HUES48 (cell line): ENCODE measurements at regions not wholly inside any gene's neighbourhood (a gene's known extent, or its start where the extent isn't known, plus 50 kb on each side); places are given as distances from the start of the nearest gene placed in this dataset.
"Not testable (repeated sequence)": the region's sequence is repeated elsewhere in the genome, so short reads cannot be mapped to it uniquely, and the experiment has no call there.

Experiments
- H3K27ac ChIP-seq: one replicate; pipeline ENCODE4 v1.7.0; 2013; ENCODE audit warnings: low read depth, low read length, inconsistent platforms
- H3K27me3 ChIP-seq: 2 replicates; pipeline ENCODE4 v1.6.1; 2013; ENCODE audit warnings: mild to moderate bottlenecking, low read length; ENCODE audit not compliant: control insufficient read depth, insufficient read depth
- H3K36me3 ChIP-seq: 2 replicates; pipeline ENCODE4 v1.6.1; 2013; ENCODE audit warnings: low read length; ENCODE audit not compliant: control insufficient read depth, insufficient read depth
- H3K4me1 ChIP-seq: 2 replicates; pipeline ENCODE4 v1.6.1; 2013; ENCODE audit warnings: mild to moderate bottlenecking, low read length; ENCODE audit not compliant: control insufficient read depth, insufficient read depth
- H3K4me3 ChIP-seq: 2 replicates; pipeline ENCODE4 v1.5.1; 2013; ENCODE audit warnings: mild to moderate bottlenecking, low read depth, low read length
- H3K9ac ChIP-seq: 2 replicates; pipeline ENCODE4 v1.6.1; 2013; ENCODE audit warnings: mild to moderate bottlenecking, low read depth, low read length, moderate library complexity
- H3K9me3 ChIP-seq: 2 replicates; pipeline ENCODE4 v1.6.1; 2013; ENCODE audit warnings: low read length; ENCODE audit not compliant: control insufficient read depth, insufficient read depth

- no peaks in the 10 kb centered on the region for H3K4me1 ChIP-seq
- no peaks in the 10 kb centered on the region for H3K36me3 ChIP-seq
- H3K9me3 ChIP-seq: no peaks in the 10 kb centered on the region; the same call in 1 of the 2 replicates
- H3K9ac ChIP-seq: no peak overlapping the region
- H3K4me3 ChIP-seq: no peak overlapping the region
- no peak overlapping the region for H3K27ac ChIP-seq
- H3K27me3 ChIP-seq: peaks cover 27% of the 10 kb centered on the region
Observed at GRCh38 chr17:77527409-77527808, 386.6 kb downstream of the SEC14L1 start.

DNA sequence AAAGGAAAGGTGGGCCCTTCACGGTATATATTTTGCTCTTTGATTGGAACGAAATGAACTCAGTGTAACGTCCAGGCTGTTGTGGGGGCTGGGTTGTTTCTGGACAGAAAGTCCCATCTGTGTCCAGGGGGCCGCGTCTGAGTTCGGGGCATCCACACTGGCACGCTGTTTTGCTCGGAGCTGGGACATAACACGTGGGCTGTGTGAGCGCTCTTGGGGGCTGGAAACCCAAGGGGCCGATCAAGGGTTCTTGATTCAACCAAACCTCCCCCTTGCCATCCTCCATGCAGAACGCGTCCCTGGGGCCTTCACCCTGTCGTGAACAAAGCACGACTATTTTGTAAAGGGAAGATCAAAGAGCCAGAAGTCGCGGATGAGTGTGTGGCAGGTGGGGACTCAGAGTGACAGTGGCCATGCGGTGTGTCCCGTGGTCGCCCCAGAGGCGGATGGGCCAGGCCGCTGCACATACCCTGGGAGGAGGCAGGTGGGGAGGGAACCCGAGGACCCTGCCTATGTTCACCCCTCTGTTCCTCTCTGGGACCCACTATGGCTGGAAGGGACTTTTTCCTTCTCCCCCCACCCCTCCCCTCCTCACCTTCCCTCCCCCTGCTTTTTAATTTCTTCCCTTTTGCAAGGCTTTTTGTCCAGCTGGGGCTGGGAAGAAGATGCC lies 387.2 kb downstream of the SEC14L1 start:
- Histone ChIP-seq H3K36me3 (no peaks in the 10 kb centered on the region), H3K4me3 (peak overlapping the region; percentile 60), H3K9ac (no peak overlapping the region), H3K4me1 (no peaks in the 10 kb centered on the region), H3K9me3 (no peaks in the 10 kb centered on the region; the same call in 1 of the 2 replicates), H3K27me3 (peaks cover 27% of the 10 kb centered on the region), H3K27ac (no peak overlapping the region)

- Histone ChIP-seq H3K9me3 (no peaks in the 10 kb centered on the region; the same call in 1 of the 2 replicates), H3K9ac (no peak overlapping the region), H3K4me3 (peak overlapping the region; percentile 60), H3K27ac (no peak overlapping the region), H3K4me1 (no peaks in the 10 kb centered on the region), H3K27me3 (peaks cover 27% of the 10 kb centered on the region), H3K36me3 (no peaks in the 10 kb centered on the region)
Observed at GRCh38 chr17:77528516-77529327, 388.0 kb downstream of the SEC14L1 start.

DNA sequence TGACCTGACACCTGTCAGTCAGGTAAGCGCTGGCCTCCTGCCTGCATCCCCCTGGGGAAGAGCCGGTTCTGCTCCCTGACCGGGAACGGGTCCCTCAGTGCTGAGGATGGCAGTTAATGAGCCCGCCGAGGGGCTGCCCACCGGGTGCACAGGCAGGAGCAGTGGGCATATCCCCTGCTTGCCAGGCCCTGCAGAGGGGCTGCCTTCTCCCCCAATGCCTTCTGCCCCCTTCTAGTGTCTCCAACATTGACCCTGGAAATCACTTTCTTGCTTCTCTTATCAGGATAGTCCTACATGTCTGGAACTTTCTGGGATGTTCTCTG lies 388.5 kb downstream of the SEC14L1 start:
- H3K27me3 ChIP-seq: peaks cover 27% of the 10 kb centered on the region
- H3K36me3 ChIP-seq: no peaks in the 10 kb centered on the region
- no peak overlapping the region for H3K27ac ChIP-seq
- H3K4me3 ChIP-seq: peak overlapping the region; percentile 60; the same call in 1 of the 2 replicates
- H3K9me3 ChIP-seq: peaks cover 2% of the 10 kb centered on the region; the same call in 1 of the 2 replicates
- H3K4me1 ChIP-seq: no peaks in the 10 kb centered on the region
- no peak overlapping the region for H3K9ac ChIP-seq

- Histone ChIP-seq H3K9me3 (peaks cover 2% of the 10 kb centered on the region; the same call in 1 of the 2 replicates), H3K36me3 (no peaks in the 10 kb centered on the region), H3K9ac (no peak overlapping the region), H3K27ac (no peak overlapping the region), H3K4me3 (no peak overlapping the region), H3K27me3 (peaks cover 27% of the 10 kb centered on the region), H3K4me1 (no peaks in the 10 kb centered on the region)
Observed at GRCh38 chr17:77530591-77530990, 389.8 kb downstream of the SEC14L1 start.

DNA sequence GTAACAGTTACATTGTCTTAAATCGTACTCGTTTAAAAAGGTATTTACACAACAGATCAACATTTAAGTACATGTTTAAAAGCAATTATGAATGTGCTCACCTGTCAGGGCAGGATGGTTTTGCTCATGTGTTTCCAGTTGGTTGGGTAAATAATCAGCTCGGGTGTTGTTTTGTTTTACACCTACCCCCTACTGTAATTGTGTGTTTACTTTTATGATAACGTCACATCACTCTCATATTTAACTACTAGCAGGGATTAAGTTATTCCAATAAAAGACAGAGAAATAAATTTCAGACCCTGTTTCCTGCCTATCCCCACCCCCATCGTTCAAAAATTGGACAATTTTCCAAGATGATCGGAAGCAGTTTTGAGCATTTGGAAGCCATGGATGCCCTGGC lies 390.2 kb downstream of the SEC14L1 start:
- Histone ChIP-seq H3K4me1 (no peaks in the 10 kb centered on the region), H3K9me3 (peaks cover 2% of the 10 kb centered on the region; the same call in 1 of the 2 replicates), H3K9ac (no peak overlapping the region), H3K27ac (no peak overlapping the region), H3K27me3 (peaks cover 27% of the 10 kb centered on the region), H3K4me3 (no peak overlapping the region), H3K36me3 (no peaks in the 10 kb centered on the region)

GRCh38 chr17:77531641-77532040 lies 390.9 kb downstream of the SEC14L1 start:
- peaks cover 27% of the 10 kb centered on the region for H3K27me3 ChIP-seq
- no peak overlapping the region for H3K4me3 ChIP-seq
- no peak overlapping the region for H3K9ac ChIP-seq
- no peaks in the 10 kb centered on the region for H3K4me1 ChIP-seq
- H3K9me3 ChIP-seq: peaks cover 2% of the 10 kb centered on the region; the same call in 1 of the 2 replicates
- H3K27ac ChIP-seq: no peak overlapping the region
- no peaks in the 10 kb centered on the region for H3K36me3 ChIP-seq

GRCh38 chr17:77533697-77534096 lies 392.9 kb downstream of the SEC14L1 start:
- not testable (repeated sequence) for H3K4me1 ChIP-seq, H3K4me3 ChIP-seq, H3K36me3 ChIP-seq, H3K9ac ChIP-seq, H3K27ac ChIP-seq, H3K9me3 ChIP-seq
- H3K27me3 ChIP-seq: peaks cover 11% of the 10 kb centered on the region

DNA sequence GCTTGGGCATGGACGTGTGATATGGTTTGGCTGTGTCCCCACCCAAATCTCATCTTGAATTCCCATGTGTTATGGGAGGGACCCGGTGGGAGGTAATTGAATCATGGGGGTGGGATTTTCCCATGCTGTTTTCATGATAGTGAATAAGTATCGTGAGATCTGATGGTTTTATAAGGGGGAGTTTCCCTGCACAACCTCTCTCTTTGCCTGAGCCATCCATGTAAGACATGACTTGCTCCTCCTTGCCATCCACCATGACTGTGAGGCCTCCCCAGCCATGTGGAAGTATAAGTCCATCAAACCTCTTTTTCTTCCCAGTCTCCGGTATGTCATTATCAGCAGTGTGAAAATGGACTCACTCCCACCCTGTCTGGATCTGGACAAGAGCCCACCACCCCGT lies 393.4 kb downstream of the SEC14L1 start:
- Histone ChIP-seq H3K4me1 (no peaks in the 10 kb centered on the region), H3K27ac (no peak overlapping the region), H3K27me3 (peaks cover 7% of the 10 kb centered on the region), H3K9me3 (0 out of 2 replicates have a peak, but pooled peaks cover 2% of the 10 kb centered on the region), H3K4me3 (no peak overlapping the region), H3K9ac (no peak overlapping the region), H3K36me3 (no peaks in the 10 kb centered on the region)

- Histone ChIP-seq H3K4me1 (no peaks in the 10 kb centered on the region; the same call in 1 of the 2 replicates), H3K9ac (no peak overlapping the region), H3K36me3 (no peaks in the 10 kb centered on the region), H3K27me3 (peaks cover 6% of the 10 kb centered on the region; the same call in 1 of the 2 replicates), H3K9me3 (0 out of 2 replicates have a peak, but pooled peaks cover 2% of the 10 kb centered on the region), H3K4me3 (no peak overlapping the region), H3K27ac (no peak overlapping the region)
Observed at GRCh38 chr17:77535435-77535834, 394.7 kb downstream of the SEC14L1 start.

GRCh38 chr17:77535892-77536291 lies 395.1 kb downstream of the SEC14L1 start:
- Histone ChIP-seq H3K9ac (no peak overlapping the region), H3K4me3 (no peak overlapping the region), H3K27me3 (peaks cover 10% of the 10 kb centered on the region; the same call in 1 of the 2 replicates), H3K36me3 (no peaks in the 10 kb centered on the region), H3K4me1 (peaks cover 5% of the 10 kb centered on the region), H3K9me3 (0 out of 2 replicates have a peak, but pooled peaks cover 2% of the 10 kb centered on the region), H3K27ac (no peak overlapping the region)
